ENCODE measurements at regions not wholly inside any gene's neighbourhood (a gene's known extent, or its start where the extent isn't known, plus 50 kb on each side); places are given as distances from the start of the nearest gene placed in this dataset.
"Not testable (repeated sequence)": the region's sequence is repeated elsewhere in the genome, so short reads cannot be mapped to it uniquely, and the experiment has no call there.

- H3K9ac ChIP-seq (replicated peaks in 1 of 4; ENCODE audit: extremely low read depth in 1 of 4, low read depth in 3 of 4, low read length in 3 of 4); H3K4me2 ChIP-seq (ENCODE audit: insufficient read depth in 1 of 2, low read depth in 2 of 2, low read length in 2 of 2); POLR2A ChIA-PET (ENCODE audit: partially characterized antibody); H3K4me1 ChIP-seq (replicated peaks in 1 of 4; ENCODE audit: control insufficient read depth in 3 of 4, insufficient read depth in 4 of 4, low read length in 3 of 4); DNase-seq (ENCODE audit: low read depth in 1 of 2, low spot score in 2 of 2); CTCF ChIA-PET (ENCODE audit: partially characterized antibody); H2BK120ac ChIP-seq (replicated peaks; ENCODE audit: low read depth, low read length); H3K18ac ChIP-seq (ENCODE audit: extremely low read depth, low read length); H3K79me1 ChIP-seq (ENCODE audit: low read depth, low read length); H2BK5ac ChIP-seq (ENCODE audit: low read depth, low read length); H3K27ac ChIP-seq (ENCODE audit: low read depth, low read length); H2BK15ac ChIP-seq (ENCODE audit: low read length); H4K8ac ChIP-seq (ENCODE audit: extremely low read depth, insufficient read depth, low read length); H3K36me3 ChIP-seq (ENCODE audit: control insufficient read depth in 2 of 4, insufficient read depth in 4 of 4, low read length in 3 of 4); H3K4me3 ChIP-seq (ENCODE audit: extremely low read depth in 1 of 4, insufficient read depth in 2 of 4, low read depth in 3 of 4, low read length in 4 of 4); H2BK20ac ChIP-seq (ENCODE audit: low read length); FAIRE-seq; H3K79me2 ChIP-seq (ENCODE audit: control insufficient read depth in 1 of 2, insufficient read depth in 2 of 2, low read length in 2 of 2); H3K27me3 ChIP-seq (replicated peaks in 1 of 4; ENCODE audit: control insufficient read depth in 3 of 4, extremely low read depth in 1 of 4, insufficient read depth in 3 of 4, low read length in 3 of 4); H4K20me1 ChIP-seq (replicated peaks in 1 of 2; ENCODE audit: control insufficient read depth in 1 of 2, insufficient read depth in 2 of 2, low read length in 2 of 2); H4K5ac ChIP-seq (ENCODE audit: insufficient read length, low read depth, low read length); H3K4ac ChIP-seq (replicated peaks; ENCODE audit: insufficient read length, low read depth, low read length); H2AFZ ChIP-seq (ENCODE audit: low read length); H3K23ac ChIP-seq (ENCODE audit: insufficient read length); H3K23me2 ChIP-seq (ENCODE audit: low read depth, low read length); H4K91ac ChIP-seq (replicated peaks; ENCODE audit: insufficient read length, low read length); H3K14ac ChIP-seq (ENCODE audit: insufficient read length); H3K56ac ChIP-seq (replicated peaks; ENCODE audit: insufficient read length, low read depth, low read length); H2AK5ac ChIP-seq (ENCODE audit: low read depth, low read length); H3K9me3 ChIP-seq (ENCODE audit: insufficient read depth in 2 of 2, low read depth in 1 of 2, low read length in 1 of 2); H2BK12ac ChIP-seq (ENCODE audit: low read depth, low read length): not testable (repeated sequence)
- 97% methylated on average over 7 of the region's 7 CpGs; no CpG with 5 or more reads in 1 of the 2 experiments for WGBS, 2 experiments (ENCODE audit: extremely low coverage in 1 of 2, insufficient coverage in 1 of 2, insufficient read length in 1 of 2, insufficient replicate concordance in 2 of 2, low coverage in 1 of 2, low lambda C conversion rate in 2 of 2, missing lambda C conversion rate in 1 of 2)
Observed at GRCh38 chr5:57972099-57972498, 487.8 kb downstream of the PLK2 start.

Measured in H1 (cell line).